NCI-H146 treated with DMSO at 0.1 percent for 48 hours (cell line): ENCODE measurements at regions not wholly inside any gene's neighbourhood (a gene's known extent, or its start where the extent isn't known, plus 50 kb on each side); places are given as distances from the start of the nearest gene placed in this dataset.

Source experiments
- DNase-seq: peaks from one replicate; lab custom pipeline; 2025; ENCODE audit not compliant: unreplicated experiment; lab: John Stamatoyannopoulos, UW

- no peak for DNase-seq
These were observed 440.0 kb downstream of the SLC16A7 start for GRCh38 chr12:60035835-60036234.

GRCh38 chr12:60042835-60043234 is 447.0 kb downstream of the SLC16A7 start:
- DNase-seq = no peak

GRCh38 chr12:60043236-60043635 is 447.4 kb downstream of the SLC16A7 start:
- DNase-seq = no peak

- no peak for DNase-seq
These were observed 456.7 kb downstream of the SLC16A7 start for GRCh38 chr12:60052483-60052882.

GRCh38 chr12:60059180-60059579 is 463.4 kb downstream of the SLC16A7 start:
- no peak for DNase-seq

- DNase-seq = no peak
These were observed 470.8 kb downstream of the SLC16A7 start for GRCh38 chr12:60066655-60067054.

GRCh38 chr12:60070552-60070951 is 474.7 kb downstream of the SLC16A7 start:
- DNase-seq = no peak

- no peak for DNase-seq
These were observed 475.9 kb downstream of the SLC16A7 start for GRCh38 chr12:60071759-60072191.

DNA sequence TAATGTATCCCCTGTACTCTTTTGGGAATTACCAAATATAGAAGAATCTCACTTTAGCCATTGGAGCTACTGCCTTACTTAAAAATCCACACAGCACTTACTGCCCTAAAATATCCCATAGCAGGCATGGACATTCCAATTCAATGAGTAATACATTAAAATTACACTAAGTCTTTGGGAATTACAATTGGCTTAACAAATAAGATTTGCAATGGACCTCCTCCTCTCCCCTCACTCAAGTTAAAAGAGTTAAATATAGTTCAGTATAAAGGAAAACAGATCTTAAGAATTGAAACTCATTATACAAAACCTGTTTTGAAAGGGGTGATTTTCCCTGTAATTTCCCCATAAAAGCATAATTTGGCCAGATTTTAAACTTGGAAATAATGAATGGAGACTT is 477.1 kb downstream of the SLC16A7 start:
- DNase-seq = no peak

- DNase-seq = no peak
These were observed 479.3 kb downstream of the SLC16A7 start for GRCh38 chr12:60075091-60075490.

DNA sequence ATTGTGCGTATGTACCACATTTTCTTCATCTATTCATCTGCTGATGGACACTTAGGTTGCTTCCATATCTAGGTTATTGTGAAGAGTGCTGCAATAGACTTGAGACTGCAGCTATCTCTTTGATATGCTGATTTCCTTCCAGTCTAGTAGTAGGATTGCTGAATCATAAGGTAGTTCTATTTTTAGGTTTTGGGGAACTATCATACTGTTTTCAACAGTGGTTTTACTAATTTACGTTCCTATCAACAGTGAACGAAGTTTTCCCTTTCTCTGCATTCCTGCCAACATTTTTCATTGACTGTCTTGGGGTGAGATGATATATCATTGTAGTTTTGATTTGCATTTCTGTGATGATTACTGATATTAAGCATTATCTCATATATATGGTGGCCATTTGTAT is 482.2 kb downstream of the SLC16A7 start:
- no peak for DNase-seq

- no peak for DNase-seq
These were observed 497.6 kb downstream of the SLC16A7 start for GRCh38 chr12:60093428-60093827.

GRCh38 chr12:60094436-60094835 is 498.6 kb downstream of the SLC16A7 start:
- DNase-seq = no peak

GRCh38 chr12:60096727-60097126 is 500.9 kb downstream of the SLC16A7 start:
- DNase-seq = no peak

DNA sequence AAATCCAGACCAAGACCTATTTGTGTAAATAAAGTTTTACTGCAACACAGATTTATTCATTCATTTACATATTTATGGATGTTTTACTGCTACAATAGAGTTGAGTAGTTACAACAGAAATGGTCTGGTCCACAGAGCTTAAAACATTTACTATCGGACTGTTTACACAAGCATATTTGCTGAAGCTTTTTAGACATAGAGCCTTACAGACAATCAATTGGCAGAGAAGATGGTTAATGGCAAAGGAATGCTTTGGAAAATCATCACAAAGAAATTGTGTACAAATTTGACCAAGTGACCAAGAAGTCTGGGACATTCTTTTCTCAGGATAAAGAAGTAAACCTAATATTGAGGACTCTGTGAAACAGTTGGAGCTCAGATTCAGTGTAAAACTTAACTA is 504.3 kb downstream of the SLC16A7 start:
- DNase-seq = no peak

DNA sequence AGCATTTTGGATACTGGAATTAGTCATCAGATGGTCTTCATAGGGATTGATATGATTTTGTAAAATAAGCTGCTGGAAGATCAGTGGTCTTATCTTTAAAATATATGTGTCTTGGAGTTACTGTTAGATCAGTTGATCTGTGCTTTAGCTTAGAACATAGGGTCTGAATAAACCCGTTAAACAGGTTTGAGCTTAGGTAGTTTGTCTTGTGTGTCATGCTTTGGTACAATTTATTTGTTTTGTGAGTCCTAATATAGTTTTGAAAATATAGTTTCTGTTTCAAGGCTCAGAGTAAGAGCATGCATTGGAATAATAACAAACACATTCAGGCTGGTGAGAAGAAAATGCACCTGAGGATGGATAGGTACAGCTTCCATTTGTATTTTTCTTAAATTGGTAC is 505.0 kb downstream of the SLC16A7 start:
- DNase-seq = no peak

- DNase-seq = no peak
These were observed 505.9 kb downstream of the SLC16A7 start for GRCh38 chr12:60101715-60102114.

- DNase-seq = no peak
These were observed 510.4 kb downstream of the SLC16A7 start for GRCh38 chr12:60106214-60106613.

DNA sequence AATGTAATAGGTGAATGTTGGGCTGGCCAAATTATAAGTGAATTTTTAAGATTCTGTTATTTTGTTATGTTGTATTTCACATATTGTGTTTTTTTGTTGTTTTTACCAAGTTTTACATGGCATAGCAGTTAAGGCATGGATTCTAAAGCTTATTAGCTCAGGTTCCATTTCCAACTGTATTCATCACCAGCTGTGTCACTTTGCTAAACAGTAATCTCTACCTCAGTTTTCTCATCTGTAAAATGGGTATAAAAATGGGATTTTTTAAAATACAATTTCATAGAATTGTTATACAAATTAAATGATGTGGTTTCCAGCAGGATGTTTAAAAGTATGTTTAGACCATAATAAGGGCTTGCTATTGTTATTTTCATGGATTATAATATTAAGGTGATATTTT is 512.2 kb downstream of the SLC16A7 start:
- DNase-seq = no peak

DNA sequence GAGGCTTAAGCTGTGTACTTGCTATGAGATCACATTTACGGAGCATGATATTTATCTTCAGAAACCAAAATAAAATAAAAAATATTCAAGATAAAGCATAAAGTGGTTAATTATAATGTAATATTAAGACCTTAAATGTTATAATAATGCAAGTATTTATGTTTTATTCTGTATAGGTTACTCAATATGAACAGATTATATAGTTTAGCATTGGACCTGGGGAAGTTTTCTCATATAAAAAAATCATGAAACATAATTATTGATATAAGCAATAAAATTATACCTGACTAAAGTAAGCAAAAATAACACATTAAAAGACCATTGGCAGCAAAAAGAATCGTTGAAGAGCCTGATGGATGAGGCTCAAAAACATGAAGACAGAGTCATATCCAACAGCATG is 516.2 kb downstream of the SLC16A7 start:
- no peak for DNase-seq

DNA sequence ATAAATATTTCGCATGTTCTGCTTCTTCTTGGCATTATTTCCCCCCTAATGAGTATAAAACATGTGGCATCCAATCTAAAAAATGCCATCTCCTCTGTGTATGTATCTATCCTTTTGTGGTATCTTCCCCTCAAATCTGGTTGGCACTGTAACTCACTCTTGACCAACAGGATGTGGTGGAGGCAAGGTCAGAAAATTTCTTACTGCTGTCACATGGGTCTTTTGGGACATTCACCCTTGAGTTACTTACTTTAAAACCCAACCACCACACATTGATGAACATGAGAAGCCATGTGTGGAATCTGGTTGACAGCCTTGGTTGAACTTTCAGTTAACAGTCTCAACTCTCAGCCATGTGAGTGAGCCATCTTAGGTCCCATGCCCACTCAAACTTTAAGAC is 516.9 kb downstream of the SLC16A7 start:
- DNase-seq = no peak

- no peak for DNase-seq
These were observed 518.3 kb downstream of the SLC16A7 start for GRCh38 chr12:60114169-60114568.

- no peak for DNase-seq
These were observed 523.5 kb downstream of the SLC16A7 start for GRCh38 chr12:60119327-60119726.

GRCh38 chr12:60120199-60120598 is 524.4 kb downstream of the SLC16A7 start:
- no peak for DNase-seq
